ENCODE measurements at regions not wholly inside any gene's neighbourhood (a gene's known extent, or its start where the extent isn't known, plus 50 kb on each side); places are given as distances from the start of the nearest gene placed in this dataset.

DNA sequence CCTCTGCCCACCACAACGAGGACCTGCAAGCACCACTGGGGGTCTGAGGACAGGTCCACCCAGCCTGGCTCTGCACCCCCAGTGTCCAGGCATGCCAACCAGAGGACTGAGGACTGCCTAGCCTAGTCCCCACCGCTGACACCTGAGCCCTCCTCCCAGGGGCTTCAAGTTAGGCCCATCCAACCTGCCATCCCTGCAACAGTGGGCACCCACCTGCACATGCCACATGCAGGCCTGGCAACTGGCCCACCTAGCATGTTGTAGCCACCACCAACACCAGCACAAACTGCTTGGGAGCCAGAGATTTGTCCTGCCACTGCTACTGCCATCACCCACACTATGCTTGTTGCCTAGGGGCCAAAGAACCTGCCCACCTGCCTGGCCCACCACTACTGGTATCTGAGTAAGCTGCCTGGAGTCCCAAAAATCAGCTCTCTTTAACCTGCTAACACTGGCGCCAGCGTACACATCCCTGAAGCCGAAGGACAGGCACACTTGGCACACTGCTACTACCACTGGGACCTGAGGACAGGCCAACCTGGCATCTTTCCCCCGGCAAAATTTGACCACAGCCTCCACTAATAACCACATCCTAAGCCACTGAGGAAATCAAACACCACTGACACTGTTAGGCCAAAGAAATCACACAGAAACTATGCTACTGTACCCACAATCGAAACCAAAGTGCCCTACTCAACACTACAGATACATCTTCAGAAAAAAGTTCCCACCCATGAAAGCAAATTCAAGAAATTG lies 61.5 kb downstream of the PSMG1 start:
- WGBS (ENCODE audit: extremely low coverage, insufficient read length, low lambda C conversion rate), result no CpG with 5 or more reads among the region's 7 CpGs
- Histone ChIP-seq H3K4me2 (ENCODE audit: insufficient read depth, insufficient read length, low read length) (no peak overlapping the region), H3K18ac (ENCODE audit: insufficient read length, low read depth, low read length) (no peak overlapping the region), H4K20me1 (ENCODE audit: control insufficient read depth, insufficient read depth, insufficient read length) (peaks cover 4% of the 10 kb centered on the region), H4K91ac (ENCODE audit: insufficient read length, low read depth, low read length) (no peak overlapping the region), H3K23ac (ENCODE audit: insufficient read length, low read depth, low read length) (no peak overlapping the region), H3K9ac (ENCODE audit: extremely low read depth, insufficient read length, low read length) (no peak overlapping the region), H3K9me3 (ENCODE audit: control insufficient read depth, low read depth, low read length) (no peaks in the 10 kb centered on the region), H3K4me1 (ENCODE audit: insufficient read depth, low read length) (peaks cover 3% of the 10 kb centered on the region; the same call in 1 of the 2 replicates), H2BK120ac (ENCODE audit: low read depth, low read length, poor library complexity, severe bottlenecking) (no peak overlapping the region), H3K79me2 (ENCODE audit: insufficient read depth, low read length) (no peaks in the 10 kb centered on the region), H3K27ac (ENCODE audit: insufficient read length, low read depth, low read length) (no peak overlapping the region), H3K23me2 (ENCODE audit: insufficient read length, low read depth, low read length, poor library complexity, severe bottlenecking) (no peaks in the 10 kb centered on the region), H3K14ac (ENCODE audit: insufficient read depth, low read length) (no peak overlapping the region), H2AFZ (ENCODE audit: low read length) (no peak overlapping the region), H2BK5ac (ENCODE audit: insufficient read length, low read length) (no peak overlapping the region), H2BK15ac (ENCODE audit: low read depth, low read length) (no peak overlapping the region), H4K5ac (ENCODE audit: insufficient read length, low read depth, low read length) (no peak overlapping the region), H3T11ph (ENCODE audit: low read length) (no peak overlapping the region), H2BK20ac (ENCODE audit: low read depth, low read length, poor library complexity, severe bottlenecking) (no peak overlapping the region), H3K56ac (ENCODE audit: insufficient read length, low read depth, low read length) (no peak overlapping the region), H2AK5ac (ENCODE audit: insufficient read length, low read length) (no peak overlapping the region), H3K79me1 (ENCODE audit: insufficient read depth, low read depth, low read length, poor library complexity, severe bottlenecking) (no peaks in the 10 kb centered on the region), H3K4ac (ENCODE audit: low read depth, low read length) (no peak overlapping the region), H3K27me3 (ENCODE audit: insufficient read depth, low read length) (no peaks in the 10 kb centered on the region), H2BK12ac (ENCODE audit: insufficient read length, low read depth, low read length) (no peak overlapping the region), H4K8ac (replicated peaks; ENCODE audit: insufficient read length, low read depth, low read length) (no peak overlapping the region)
- DNase-seq, result no peak
- no peaks in the 10 kb centered on the region; a peak in 1 of 7 replicates for H3K36me3 Mint-ChIP-seq (ENCODE audit: insufficient read depth in 1 of 3, low read depth in 3 of 3)
- peaks cover 7 to 13% of the 10 kb centered on the region in 2 experiments for H3K4me1 Mint-ChIP-seq
- no peaks in the 10 kb centered on the region; the same call in none of the 2 replicates for H3K27me3 Mint-ChIP-seq (ENCODE audit: low read depth)
- H3K4me3 Mint-ChIP-seq, result no peak overlapping the region; a peak in 1 of 5 replicates
- TF ChIP-seq, protein P1, sequence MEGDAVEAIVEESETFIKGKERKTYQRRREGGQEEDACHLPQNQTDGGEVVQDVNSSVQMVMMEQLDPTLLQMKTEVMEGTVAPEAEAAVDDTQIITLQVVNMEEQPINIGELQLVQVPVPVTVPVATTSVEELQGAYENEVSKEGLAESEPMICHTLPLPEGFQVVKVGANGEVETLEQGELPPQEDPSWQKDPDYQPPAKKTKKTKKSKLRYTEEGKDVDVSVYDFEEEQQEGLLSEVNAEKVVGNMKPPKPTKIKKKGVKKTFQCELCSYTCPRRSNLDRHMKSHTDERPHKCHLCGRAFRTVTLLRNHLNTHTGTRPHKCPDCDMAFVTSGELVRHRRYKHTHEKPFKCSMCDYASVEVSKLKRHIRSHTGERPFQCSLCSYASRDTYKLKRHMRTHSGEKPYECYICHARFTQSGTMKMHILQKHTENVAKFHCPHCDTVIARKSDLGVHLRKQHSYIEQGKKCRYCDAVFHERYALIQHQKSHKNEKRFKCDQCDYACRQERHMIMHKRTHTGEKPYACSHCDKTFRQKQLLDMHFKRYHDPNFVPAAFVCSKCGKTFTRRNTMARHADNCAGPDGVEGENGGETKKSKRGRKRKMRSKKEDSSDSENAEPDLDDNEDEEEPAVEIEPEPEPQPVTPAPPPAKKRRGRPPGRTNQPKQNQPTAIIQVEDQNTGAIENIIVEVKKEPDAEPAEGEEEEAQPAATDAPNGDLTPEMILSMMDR (conservative IDR thresholded peaks at IDR 0.05), result no peak
- peak overlapping the region in 1 of 3 experiments; percentile 70; a peak in 2 of 7 replicates for H3K27ac Mint-ChIP-seq
- H3K9me3 Mint-ChIP-seq, result peaks cover 0 to 2% of the 10 kb centered on the region in 2 experiments; a peak in 2 of 5 replicates
